ENCODE measurements at regions not wholly inside any gene's neighbourhood (a gene's known extent, or its start where the extent isn't known, plus 50 kb on each side); places are given as distances from the start of the nearest gene placed in this dataset.

GRCh38 chr17:55654022-55654421, 68.6 kb downstream of the TMEM100 start:
- H3K27me3 Mint-ChIP-seq (ENCODE audit: low read depth) = peaks cover 3% of the 10 kb centered on the region
- H3K36me3 Mint-ChIP-seq (ENCODE audit: low read depth) = no peaks in the 10 kb centered on the region
- no peaks in the 10 kb centered on the region for H3K9me3 Mint-ChIP-seq
- no peak overlapping the region for H3K27ac Mint-ChIP-seq (ENCODE audit: unreplicated experiment)
- no peak for DNase-seq (ENCODE audit: low read depth, low spot score)
- H3K4me3 Mint-ChIP-seq = no peak overlapping the region
- TF ChIP-seq, protein P1, sequence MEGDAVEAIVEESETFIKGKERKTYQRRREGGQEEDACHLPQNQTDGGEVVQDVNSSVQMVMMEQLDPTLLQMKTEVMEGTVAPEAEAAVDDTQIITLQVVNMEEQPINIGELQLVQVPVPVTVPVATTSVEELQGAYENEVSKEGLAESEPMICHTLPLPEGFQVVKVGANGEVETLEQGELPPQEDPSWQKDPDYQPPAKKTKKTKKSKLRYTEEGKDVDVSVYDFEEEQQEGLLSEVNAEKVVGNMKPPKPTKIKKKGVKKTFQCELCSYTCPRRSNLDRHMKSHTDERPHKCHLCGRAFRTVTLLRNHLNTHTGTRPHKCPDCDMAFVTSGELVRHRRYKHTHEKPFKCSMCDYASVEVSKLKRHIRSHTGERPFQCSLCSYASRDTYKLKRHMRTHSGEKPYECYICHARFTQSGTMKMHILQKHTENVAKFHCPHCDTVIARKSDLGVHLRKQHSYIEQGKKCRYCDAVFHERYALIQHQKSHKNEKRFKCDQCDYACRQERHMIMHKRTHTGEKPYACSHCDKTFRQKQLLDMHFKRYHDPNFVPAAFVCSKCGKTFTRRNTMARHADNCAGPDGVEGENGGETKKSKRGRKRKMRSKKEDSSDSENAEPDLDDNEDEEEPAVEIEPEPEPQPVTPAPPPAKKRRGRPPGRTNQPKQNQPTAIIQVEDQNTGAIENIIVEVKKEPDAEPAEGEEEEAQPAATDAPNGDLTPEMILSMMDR (conservative IDR thresholded peaks at IDR 0.05) = no peak
- H3K4me1 Mint-ChIP-seq = no peaks in the 10 kb centered on the region

- no peak for DNase-seq (ENCODE audit: low read depth, low spot score)
- Mint-ChIP-seq H3K27me3 (ENCODE audit: low read depth) (peaks cover 3% of the 10 kb centered on the region), H3K4me1 (peaks cover 3% of the 10 kb centered on the region), H3K4me3 (no peak overlapping the region), H3K27ac (ENCODE audit: unreplicated experiment) (no peak overlapping the region), H3K9me3 (no peaks in the 10 kb centered on the region), H3K36me3 (ENCODE audit: low read depth) (no peaks in the 10 kb centered on the region)
- TF ChIP-seq, protein P1 (conservative IDR thresholded peaks at IDR 0.05) = no peak
Measured at GRCh38 chr17:55652825-55653224, 69.8 kb downstream of the TMEM100 start.

DNA sequence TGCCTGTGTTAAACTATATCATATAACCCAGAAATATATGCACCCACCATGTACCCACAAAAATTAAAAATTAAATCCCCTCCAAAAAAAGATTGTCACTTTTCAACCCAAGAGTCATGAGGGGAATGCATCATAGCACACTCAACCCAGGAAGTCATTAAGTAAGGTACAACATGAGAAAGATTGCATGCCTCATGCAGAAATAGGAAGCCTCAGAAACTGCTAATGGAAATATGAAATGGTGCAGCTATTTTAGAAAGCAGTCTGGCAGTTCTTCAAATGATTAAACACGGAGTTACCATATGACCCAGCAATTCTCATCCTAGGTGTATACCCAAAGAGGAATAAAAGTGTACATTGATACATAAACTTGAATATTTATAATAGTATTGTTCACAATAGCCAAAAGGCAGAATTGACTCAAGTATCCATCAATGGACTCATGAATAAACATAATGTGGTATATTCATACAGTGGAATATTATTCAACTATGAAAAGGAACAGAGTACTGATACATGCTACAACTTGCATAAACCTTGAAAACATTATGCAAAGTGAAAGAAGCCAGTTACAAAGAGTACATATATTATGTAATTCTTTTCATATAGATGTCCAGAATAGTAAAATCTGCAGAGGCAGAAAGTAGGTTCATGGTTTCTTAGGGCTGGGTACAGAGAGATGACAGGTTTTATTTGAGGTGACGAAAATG, 70.4 kb downstream of the TMEM100 start:
- Mint-ChIP-seq H3K4me3 (no peak overlapping the region), H3K4me1 (peaks cover 6% of the 10 kb centered on the region), H3K27ac (ENCODE audit: unreplicated experiment) (no peak overlapping the region), H3K27me3 (ENCODE audit: low read depth) (peaks cover 3% of the 10 kb centered on the region), H3K36me3 (ENCODE audit: low read depth) (no peaks in the 10 kb centered on the region), H3K9me3 (no peaks in the 10 kb centered on the region)
- TF ChIP-seq, protein P1 (conservative IDR thresholded peaks at IDR 0.05) = no peak
- DNase-seq (ENCODE audit: low read depth, low spot score) = no peak

DNA sequence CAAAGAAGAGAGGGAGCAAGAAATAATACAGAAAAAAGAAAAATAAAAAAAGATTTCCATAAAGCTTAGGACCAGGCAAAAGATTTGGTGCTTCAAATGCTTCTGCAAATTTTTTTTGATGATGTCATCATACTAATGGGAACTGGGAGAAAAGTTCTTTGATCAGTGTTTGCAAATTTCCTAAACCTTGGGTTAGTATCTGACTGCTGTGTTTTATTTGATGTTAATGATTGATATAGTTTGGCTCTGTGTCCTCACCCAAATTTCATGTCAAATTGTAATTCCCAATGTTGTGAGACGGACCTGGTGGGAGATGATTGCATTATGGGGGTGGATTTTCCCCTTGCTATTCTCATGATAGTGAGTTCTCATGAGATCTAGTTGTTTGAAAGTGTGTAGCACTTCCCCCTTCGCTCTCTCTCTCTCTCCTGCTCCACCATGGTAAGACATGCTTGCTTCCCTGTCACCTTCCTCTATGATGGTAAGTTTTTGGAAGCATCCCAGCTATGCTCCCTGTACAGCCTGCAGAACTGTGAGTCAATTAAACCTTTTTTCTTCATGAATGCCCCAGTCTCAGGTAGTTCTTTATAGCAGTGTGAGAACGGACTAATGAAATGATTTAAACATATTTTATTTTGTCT, 72.6 kb downstream of the TMEM100 start:
- Mint-ChIP-seq H3K36me3 (ENCODE audit: low read depth) (no peaks in the 10 kb centered on the region), H3K9me3 (peaks cover 2% of the 10 kb centered on the region)

DNA sequence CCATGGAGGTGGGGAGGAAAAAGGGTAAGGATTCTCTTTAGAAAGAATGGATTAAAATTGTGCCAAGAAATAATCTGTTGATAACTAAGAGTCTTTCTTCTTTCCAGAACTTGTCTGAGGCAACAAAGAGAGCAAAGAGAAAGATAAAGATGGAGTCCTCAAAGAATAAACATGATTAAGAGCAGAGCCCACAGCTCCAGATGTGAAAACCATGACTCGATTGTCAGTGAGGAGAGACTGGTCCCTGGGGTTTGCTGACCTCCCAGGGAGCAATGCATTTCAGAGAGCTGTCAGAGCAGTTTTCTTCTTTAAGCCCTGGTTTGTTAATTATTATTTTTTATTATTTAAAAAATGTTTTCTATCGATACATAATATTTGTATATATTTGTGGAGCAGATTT, 74.6 kb downstream of the TMEM100 start:
- Mint-ChIP-seq H3K27ac (ENCODE audit: unreplicated experiment) (no peak overlapping the region), H3K9me3 (peaks cover 2% of the 10 kb centered on the region), H3K4me1 (peaks cover 6% of the 10 kb centered on the region), H3K4me3 (no peak overlapping the region), H3K36me3 (ENCODE audit: low read depth) (no peaks in the 10 kb centered on the region), H3K27me3 (ENCODE audit: low read depth) (no peaks in the 10 kb centered on the region)
- TF ChIP-seq, protein P1 (conservative IDR thresholded peaks at IDR 0.05) = no peak
- no peak for DNase-seq (ENCODE audit: low read depth, low spot score)

More for the DNA sequence above, 72.6 kb downstream of the TMEM100 start:
- TF ChIP-seq, protein P1 (conservative IDR thresholded peaks at IDR 0.05) = no peak
- Mint-ChIP-seq H3K4me3 (no peak overlapping the region), H3K27ac (ENCODE audit: unreplicated experiment) (no peak overlapping the region), H3K27me3 (ENCODE audit: low read depth) (no peaks in the 10 kb centered on the region), H3K4me1 (peaks cover 6% of the 10 kb centered on the region)
- no peak for DNase-seq (ENCODE audit: low read depth, low spot score)

Measured in neural crest cell (in vitro differentiated cells).